ENCODE measurements at regions not wholly inside any gene's neighbourhood (a gene's known extent, or its start where the extent isn't known, plus 50 kb on each side); places are given as distances from the start of the nearest gene placed in this dataset.

DNA sequence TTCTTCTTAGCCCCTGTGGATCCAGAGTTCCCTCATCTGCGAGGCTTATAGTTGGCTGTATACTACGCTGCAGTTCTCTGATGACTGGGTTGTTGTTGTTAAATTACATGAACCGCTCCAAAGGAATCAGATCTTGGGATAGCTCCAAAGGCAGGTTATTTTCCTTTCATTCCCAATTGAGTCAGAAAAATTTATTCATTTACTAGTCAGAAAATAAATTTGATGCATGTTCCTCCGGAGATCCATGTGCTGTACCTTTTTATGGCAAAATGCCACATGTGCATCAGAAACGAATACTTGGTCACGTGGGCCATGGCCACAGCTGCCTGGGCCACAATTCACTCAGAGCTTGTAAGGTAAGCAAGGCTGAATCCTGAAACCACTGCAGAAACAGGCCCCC lies 304.0 kb downstream of the NR2F1-AS1 start:
- TF ChIP-seq, protein P1, sequence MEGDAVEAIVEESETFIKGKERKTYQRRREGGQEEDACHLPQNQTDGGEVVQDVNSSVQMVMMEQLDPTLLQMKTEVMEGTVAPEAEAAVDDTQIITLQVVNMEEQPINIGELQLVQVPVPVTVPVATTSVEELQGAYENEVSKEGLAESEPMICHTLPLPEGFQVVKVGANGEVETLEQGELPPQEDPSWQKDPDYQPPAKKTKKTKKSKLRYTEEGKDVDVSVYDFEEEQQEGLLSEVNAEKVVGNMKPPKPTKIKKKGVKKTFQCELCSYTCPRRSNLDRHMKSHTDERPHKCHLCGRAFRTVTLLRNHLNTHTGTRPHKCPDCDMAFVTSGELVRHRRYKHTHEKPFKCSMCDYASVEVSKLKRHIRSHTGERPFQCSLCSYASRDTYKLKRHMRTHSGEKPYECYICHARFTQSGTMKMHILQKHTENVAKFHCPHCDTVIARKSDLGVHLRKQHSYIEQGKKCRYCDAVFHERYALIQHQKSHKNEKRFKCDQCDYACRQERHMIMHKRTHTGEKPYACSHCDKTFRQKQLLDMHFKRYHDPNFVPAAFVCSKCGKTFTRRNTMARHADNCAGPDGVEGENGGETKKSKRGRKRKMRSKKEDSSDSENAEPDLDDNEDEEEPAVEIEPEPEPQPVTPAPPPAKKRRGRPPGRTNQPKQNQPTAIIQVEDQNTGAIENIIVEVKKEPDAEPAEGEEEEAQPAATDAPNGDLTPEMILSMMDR (IDR thresholded peaks at IDR 0.05; ENCODE audit: low read length), result no peak
- TF ChIP-seq EZH2 (IDR thresholded peaks at IDR 0.05; ENCODE audit: borderline replicate concordance, low read length), result no peak

All from OCI-LY1 (cell line).